ENCODE measurements at regions not wholly inside any gene's neighbourhood (a gene's known extent, or its start where the extent isn't known, plus 50 kb on each side); places are given as distances from the start of the nearest gene placed in this dataset.

DNA sequence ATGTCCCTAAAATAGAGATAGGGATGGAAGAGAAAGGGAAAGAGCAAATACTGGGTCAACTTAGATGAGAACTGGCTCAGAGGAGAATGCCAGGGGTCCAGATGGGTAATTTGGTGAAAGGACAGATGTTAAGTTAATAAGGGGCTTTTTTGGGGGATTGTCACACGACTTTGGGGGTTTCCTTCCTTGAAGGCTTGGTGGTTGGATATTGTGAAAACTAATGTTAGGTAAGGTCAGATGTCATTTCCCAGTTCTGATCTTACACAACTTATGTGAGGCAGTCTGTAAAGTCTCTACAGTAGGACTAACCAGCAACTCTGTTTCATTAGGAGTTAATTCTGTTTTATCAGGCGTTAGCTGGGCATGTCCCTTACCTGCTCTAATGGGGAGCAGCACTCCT lies 231.1 kb downstream of the NR2F2 start:
- H3K9me3 ChIP-seq: peaks cover 0 to 15% of the 10 kb centered on the region in 2 donors
- no peaks in the 10 kb centered on the region for H3K36me3 ChIP-seq
- no peaks in the 10 kb centered on the region for H3K4me1 ChIP-seq
- H3K4me3 ChIP-seq: no peak overlapping the region
- DNase-seq (ENCODE audit: low spot score): no peak
- no peak overlapping the region for H3K27ac ChIP-seq
- TF ChIP-seq CTCF (IDR thresholded peaks at IDR 0.05): no peak
- no peaks in the 10 kb centered on the region for H3K27me3 ChIP-seq

DNA sequence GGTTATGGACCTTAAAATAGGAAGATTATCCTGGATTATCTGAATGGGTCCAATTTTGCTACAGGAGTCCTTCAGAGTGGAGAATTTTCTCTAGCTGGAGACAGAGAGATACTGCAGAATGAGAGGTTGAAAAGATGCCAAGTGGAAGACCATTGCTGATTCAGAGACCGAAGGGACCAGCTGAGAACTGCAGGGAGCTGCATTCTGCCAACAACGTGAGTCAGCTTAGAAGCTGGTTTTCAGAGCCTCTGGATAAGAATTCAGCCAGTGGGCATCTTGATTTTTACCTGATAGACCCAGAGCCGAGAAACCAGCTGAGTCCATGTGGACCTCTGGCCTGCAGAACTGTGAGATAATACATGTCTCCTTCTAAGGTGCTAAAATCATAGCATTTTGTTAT lies 234.0 kb downstream of the NR2F2 start:
- H3K9me3 ChIP-seq: peaks cover 0 to 15% of the 10 kb centered on the region in 2 donors
- no peak for DNase-seq (ENCODE audit: low spot score)
- H3K27ac ChIP-seq: no peak overlapping the region
- no peak overlapping the region for H3K4me3 ChIP-seq
- no peaks in the 10 kb centered on the region for H3K4me1 ChIP-seq
- no peak for TF ChIP-seq CTCF (IDR thresholded peaks at IDR 0.05)
- H3K27me3 ChIP-seq: no peaks in the 10 kb centered on the region
- no peaks in the 10 kb centered on the region for H3K36me3 ChIP-seq

DNA sequence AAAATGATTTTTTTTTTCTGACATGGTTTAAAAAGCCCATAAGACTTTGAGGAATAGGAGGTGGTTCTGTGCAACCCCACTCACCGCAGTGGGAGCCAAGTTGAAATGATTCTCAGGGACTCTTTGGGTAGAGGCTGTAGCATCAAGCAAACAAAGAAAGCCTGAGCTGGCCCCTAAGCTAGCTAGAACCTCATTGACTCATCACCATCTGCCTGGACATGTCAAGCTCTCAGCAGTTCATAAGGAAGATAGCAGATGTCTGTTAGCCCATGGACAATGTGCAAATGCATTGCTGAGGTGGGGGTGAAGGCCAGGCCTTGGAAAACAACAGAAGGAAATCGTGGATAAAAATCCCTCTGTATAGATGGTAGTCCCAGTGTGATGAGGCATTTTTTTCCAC lies 234.8 kb downstream of the NR2F2 start:
- H3K4me3 ChIP-seq: no peak overlapping the region
- no peak for TF ChIP-seq CTCF (IDR thresholded peaks at IDR 0.05)

GRCh38 chr15:96574782-96575181 lies 244.3 kb downstream of the NR2F2 start:
- DNase-seq (ENCODE audit: low spot score): no peak
- H3K27ac ChIP-seq: no peak overlapping the region
- H3K36me3 ChIP-seq: no peaks in the 10 kb centered on the region
- peaks cover 0 to 5% of the 10 kb centered on the region in 2 donors for H3K9me3 ChIP-seq
- no peaks in the 10 kb centered on the region for H3K27me3 ChIP-seq
- no peak overlapping the region for H3K4me3 ChIP-seq
- no peaks in the 10 kb centered on the region for H3K4me1 ChIP-seq
- no peak for TF ChIP-seq CTCF (IDR thresholded peaks at IDR 0.05)

More for the DNA sequence above, 234.8 kb downstream of the NR2F2 start:
- no peaks in the 10 kb centered on the region for H3K36me3 ChIP-seq
- H3K9me3 ChIP-seq: peaks cover 0 to 15% of the 10 kb centered on the region in 2 donors
- H3K27me3 ChIP-seq: no peaks in the 10 kb centered on the region
- DNase-seq (ENCODE audit: low spot score): no peak
- H3K27ac ChIP-seq: no peak overlapping the region
- no peaks in the 10 kb centered on the region for H3K4me1 ChIP-seq

- peaks cover 0 to 5% of the 10 kb centered on the region in 2 donors for H3K9me3 ChIP-seq
- no peaks in the 10 kb centered on the region for H3K4me1 ChIP-seq
- H3K27ac ChIP-seq: no peak overlapping the region
- no peaks in the 10 kb centered on the region for H3K27me3 ChIP-seq
- TF ChIP-seq CTCF (IDR thresholded peaks at IDR 0.05): no peak
- no peak for DNase-seq (ENCODE audit: low spot score)
- no peak overlapping the region for H3K4me3 ChIP-seq
- no peaks in the 10 kb centered on the region for H3K36me3 ChIP-seq
Measured at GRCh38 chr15:96576596-96576995, 246.1 kb downstream of the NR2F2 start.

DNA sequence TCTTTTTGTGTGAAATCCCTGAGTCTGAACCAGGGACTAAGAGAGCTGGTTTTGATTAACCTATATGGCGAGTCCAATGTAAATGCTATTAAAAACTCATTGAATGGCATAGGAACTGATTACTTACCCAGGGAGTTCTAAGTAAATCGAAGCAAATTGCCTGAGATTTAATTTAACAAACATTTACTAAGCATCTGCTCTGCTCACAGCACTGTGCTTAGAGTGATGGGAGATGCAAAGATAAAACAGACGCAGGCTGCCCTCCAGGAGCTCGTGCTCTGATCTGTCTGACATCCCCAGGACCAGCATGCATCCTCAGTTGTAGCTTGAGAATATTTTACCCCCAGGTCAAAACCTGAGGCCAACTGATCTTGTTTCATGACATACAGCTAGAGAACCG lies 247.9 kb downstream of the NR2F2 start:
- H3K36me3 ChIP-seq: no peaks in the 10 kb centered on the region
- H3K27me3 ChIP-seq: no peaks in the 10 kb centered on the region
- H3K4me1 ChIP-seq: no peaks in the 10 kb centered on the region
- H3K27ac ChIP-seq: no peak overlapping the region
- no peak for TF ChIP-seq CTCF (IDR thresholded peaks at IDR 0.05)
- no peaks in the 10 kb centered on the region for H3K9me3 ChIP-seq
- DNase-seq (ENCODE audit: low spot score): no peak
- H3K4me3 ChIP-seq: no peak overlapping the region
